BE2C (cell line): ENCODE measurements at regions not wholly inside any gene's neighbourhood (a gene's known extent, or its start where the extent isn't known, plus 50 kb on each side); places are given as distances from the start of the nearest gene placed in this dataset.

Source experiments
- DNase-seq: peaks from one replicate; pipeline ENCODE4 v3.0.0-alpha.2; 2020
- H3K27me3 ChIP-seq: fragments of 250-450 bp; sonication (Bioruptor Pico); 2 replicates; pipeline ENCODE4 v1.5.1; 2020; ENCODE audit warnings: mild to moderate bottlenecking
- H3K36me3 ChIP-seq: fragments of 250-450 bp; sonication (Bioruptor Pico); 2 replicates; pipeline ENCODE4 v1.5.1; 2020; ENCODE audit warnings: mild to moderate bottlenecking
- H3K4me1 ChIP-seq: fragments of 250-450 bp; sonication (Bioruptor Pico); 2 replicates; pipeline ENCODE4 v1.5.1; 2020
- H3K4me3 ChIP-seq: 2 replicates; pipeline ENCODE4 v1.5.1; 2011; ENCODE audit warnings: low read depth, low read length
- H3K9me3 ChIP-seq: fragments of 250-450 bp; sonication (Bioruptor Pico); 2 replicates; pipeline ENCODE4 v1.5.1; 2020
- TF ChIP-seq, protein P1 (sequence below): IDR thresholded peaks from 2 replicates; pipeline ENCODE4 v1.5.1; 2012; ENCODE audit warnings: mild to moderate bottlenecking, low read depth, low read length

GRCh38 chr1:239993366-239993765 lies 98.3 kb upstream of the FMN2 start:
- no peaks in the 10 kb centered on the region for H3K36me3 ChIP-seq
- DNase-seq, result no peak
- H3K4me3 ChIP-seq, result no peak overlapping the region
- H3K4me1 ChIP-seq, result no peaks in the 10 kb centered on the region
- TF ChIP-seq, protein P1, sequence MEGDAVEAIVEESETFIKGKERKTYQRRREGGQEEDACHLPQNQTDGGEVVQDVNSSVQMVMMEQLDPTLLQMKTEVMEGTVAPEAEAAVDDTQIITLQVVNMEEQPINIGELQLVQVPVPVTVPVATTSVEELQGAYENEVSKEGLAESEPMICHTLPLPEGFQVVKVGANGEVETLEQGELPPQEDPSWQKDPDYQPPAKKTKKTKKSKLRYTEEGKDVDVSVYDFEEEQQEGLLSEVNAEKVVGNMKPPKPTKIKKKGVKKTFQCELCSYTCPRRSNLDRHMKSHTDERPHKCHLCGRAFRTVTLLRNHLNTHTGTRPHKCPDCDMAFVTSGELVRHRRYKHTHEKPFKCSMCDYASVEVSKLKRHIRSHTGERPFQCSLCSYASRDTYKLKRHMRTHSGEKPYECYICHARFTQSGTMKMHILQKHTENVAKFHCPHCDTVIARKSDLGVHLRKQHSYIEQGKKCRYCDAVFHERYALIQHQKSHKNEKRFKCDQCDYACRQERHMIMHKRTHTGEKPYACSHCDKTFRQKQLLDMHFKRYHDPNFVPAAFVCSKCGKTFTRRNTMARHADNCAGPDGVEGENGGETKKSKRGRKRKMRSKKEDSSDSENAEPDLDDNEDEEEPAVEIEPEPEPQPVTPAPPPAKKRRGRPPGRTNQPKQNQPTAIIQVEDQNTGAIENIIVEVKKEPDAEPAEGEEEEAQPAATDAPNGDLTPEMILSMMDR, result no peak
- H3K27me3 ChIP-seq, result no peaks in the 10 kb centered on the region; the same call in 1 of the 2 replicates
- H3K9me3 ChIP-seq, result no peaks in the 10 kb centered on the region

DNA sequence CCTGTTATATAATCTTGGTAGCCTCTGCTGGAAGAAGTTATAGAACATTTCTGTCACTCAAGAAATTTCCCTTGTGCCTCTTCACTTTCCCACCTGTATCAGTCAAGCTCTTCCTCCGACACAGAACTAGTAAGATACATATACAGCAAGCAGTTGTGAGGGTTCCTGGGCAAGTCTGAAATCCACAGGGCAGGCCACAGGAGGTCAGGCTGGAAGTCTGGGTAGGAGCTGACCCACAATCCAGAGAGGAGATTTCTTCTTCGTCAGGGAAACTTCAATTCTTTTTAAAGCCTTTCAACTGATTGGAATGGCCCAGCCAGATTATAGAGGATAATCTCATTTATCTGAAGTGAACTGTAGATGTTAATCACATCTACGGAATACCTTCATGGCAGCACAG lies 96.4 kb upstream of the FMN2 start:
- no peak overlapping the region for H3K4me3 ChIP-seq
- no peak for DNase-seq
- H3K9me3 ChIP-seq, result no peaks in the 10 kb centered on the region
- H3K27me3 ChIP-seq, result no peaks in the 10 kb centered on the region; the same call in 1 of the 2 replicates
- no peaks in the 10 kb centered on the region for H3K4me1 ChIP-seq
- no peaks in the 10 kb centered on the region for H3K36me3 ChIP-seq
- TF ChIP-seq, protein P1, result no peak

GRCh38 chr1:239997160-239997514 lies 94.5 kb upstream of the FMN2 start:
- Histone ChIP-seq H3K27me3 (no peaks in the 10 kb centered on the region; the same call in 1 of the 2 replicates), H3K4me3 (no peak overlapping the region), H3K36me3 (no peaks in the 10 kb centered on the region), H3K4me1 (0 out of 2 replicates have a peak, but pooled peaks cover 8% of the 10 kb centered on the region), H3K9me3 (no peaks in the 10 kb centered on the region)
- no peak for DNase-seq
- TF ChIP-seq, protein P1, result no peak

- 0 out of 2 replicates have a peak, but pooled peaks cover 8% of the 10 kb centered on the region for H3K4me1 ChIP-seq
- H3K4me3 ChIP-seq, result peak overlapping the region; percentile 24; the same call in 1 of the 2 replicates
- H3K27me3 ChIP-seq, result no peaks in the 10 kb centered on the region; the same call in 1 of the 2 replicates
- DNase-seq, result peak; percentile 55
- no peaks in the 10 kb centered on the region for H3K9me3 ChIP-seq
- no peaks in the 10 kb centered on the region for H3K36me3 ChIP-seq
- TF ChIP-seq, protein P1, result peak; percentile 27; the same call in 1 of the 2 replicates
Observed at GRCh38 chr1:239997515-239998311, 94.0 kb upstream of the FMN2 start.

DNA sequence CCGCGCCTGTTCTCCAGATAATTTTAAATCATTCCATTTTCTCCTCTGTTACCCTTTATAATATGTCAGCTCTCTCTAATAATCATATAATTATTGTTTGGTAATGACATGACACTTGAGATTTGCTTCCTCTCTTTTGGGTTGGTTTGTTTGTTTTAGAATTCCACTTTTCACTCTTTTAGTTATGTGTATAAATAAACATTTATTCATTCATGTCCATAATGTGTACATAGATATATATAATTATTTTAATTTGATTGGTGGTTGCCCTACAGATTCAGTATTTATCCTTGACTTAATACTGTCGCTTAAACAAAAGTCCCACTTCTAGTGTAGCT lies 93.4 kb upstream of the FMN2 start:
- Histone ChIP-seq H3K4me3 (peak overlapping the region; percentile 24; the same call in 1 of the 2 replicates), H3K36me3 (no peaks in the 10 kb centered on the region), H3K4me1 (0 out of 2 replicates have a peak, but pooled peaks cover 8% of the 10 kb centered on the region), H3K9me3 (no peaks in the 10 kb centered on the region), H3K27me3 (no peaks in the 10 kb centered on the region; the same call in 1 of the 2 replicates)
- TF ChIP-seq, protein P1, result no peak
- no peak for DNase-seq

- TF ChIP-seq, protein P1, result no peak
- H3K36me3 ChIP-seq, result no peaks in the 10 kb centered on the region
- no peak for DNase-seq
- no peaks in the 10 kb centered on the region for H3K9me3 ChIP-seq
- no peaks in the 10 kb centered on the region; the same call in 1 of the 2 replicates for H3K27me3 ChIP-seq
- H3K4me1 ChIP-seq, result 0 out of 2 replicates have a peak, but pooled peaks cover 8% of the 10 kb centered on the region
- no peak overlapping the region for H3K4me3 ChIP-seq
Observed at GRCh38 chr1:239999170-239999569, 92.5 kb upstream of the FMN2 start.
